WTC11 (cell line): ENCODE measurements at regions not wholly inside any gene's neighbourhood (a gene's known extent, or its start where the extent isn't known, plus 50 kb on each side); places are given as distances from the start of the nearest gene placed in this dataset.

Experiments used
- ATAC-seq: fragments of 200-7000 bp; cut with Tn5 transposase; 2 replicates; pipeline ENCODE4 v1.10.0; 2021; ENCODE audit warnings: mild to moderate bottlenecking, moderate library complexity
- CTCF ChIA-PET: fragments of 300-600 bp; sonication (Branson Sonifier 250); formaldehyde crosslinking; loops from one replicate; lab custom pipeline; 2021; ENCODE audit warnings: antibody characterized with exemption; lab: Charles Lee
- POLR2A ChIA-PET: fragments of 350-600 bp; sonication (Branson Sonifier 250); formaldehyde crosslinking; loops from one replicate; lab custom pipeline; 2021; ENCODE audit warnings: antibody characterized with exemption; lab: Charles Lee
- DNase-seq: peaks from one replicate; pipeline ENCODE4 v3.0.0; 2021; ENCODE audit warnings: low spot score
- H3K27ac Mint-ChIP-seq: 2 replicates; pipeline ENCODE4 v1.8.0; 2021; ENCODE audit warnings: mixed read lengths
- H3K27me3 Mint-ChIP-seq: 2 replicates; pipeline ENCODE4 v1.8.0; 2021; ENCODE audit warnings: low read depth, mild to moderate bottlenecking, moderate library complexity, mixed read lengths
- H3K36me3 Mint-ChIP-seq: 2 replicates; pipeline ENCODE4 v1.8.0; 2021; ENCODE audit warnings: mixed read lengths
- H3K4me1 Mint-ChIP-seq: 2 replicates; pipeline ENCODE4 v1.8.0; 2022; ENCODE audit warnings: mixed read lengths
- H3K4me3 Mint-ChIP-seq: 2 replicates; pipeline ENCODE4 v1.8.0; 2021; ENCODE audit warnings: mild to moderate bottlenecking, moderate library complexity, mixed read lengths
- H3K9me3 Mint-ChIP-seq: 2 replicates; pipeline ENCODE4 v1.8.0; 2021; ENCODE audit warnings: mixed read lengths
- CBFB ChIP-seq: sonication (generic); formaldehyde crosslinking; IDR thresholded peaks from 2 replicates; pipeline ENCODE4 v1.8.1; 2022; ENCODE audit warnings: mild to moderate bottlenecking, low read depth, missing genetic modification reagents
- CREB1 ChIP-seq: sonication (generic); formaldehyde crosslinking; IDR thresholded peaks from 2 replicates; pipeline ENCODE4 v1.8.0; 2023; ENCODE audit warnings: mild to moderate bottlenecking, missing genetic modification reagents
- E2F4 ChIP-seq: sonication (generic); formaldehyde crosslinking; IDR thresholded peaks from 2 replicates; pipeline ENCODE4 v1.8.1; 2022; ENCODE audit warnings: low read depth, mild to moderate bottlenecking, moderate library complexity, missing genetic modification reagents, borderline replicate concordance
- ELF4 ChIP-seq: sonication (generic); formaldehyde crosslinking; IDR thresholded peaks from 2 replicates; pipeline ENCODE4 v1.8.1; 2022; ENCODE audit warnings: low read depth, mild to moderate bottlenecking, moderate library complexity, missing genetic modification reagents
- FOXJ3 ChIP-seq: sonication (generic); formaldehyde crosslinking; IDR thresholded peaks from 2 replicates; pipeline ENCODE4 v1.9.0; 2021; ENCODE audit warnings: missing genetic modification reagents, mild to moderate bottlenecking, borderline replicate concordance
- JUN ChIP-seq: sonication (generic); formaldehyde crosslinking; IDR thresholded peaks from 2 replicates; pipeline ENCODE4 v1.8.0; 2023; ENCODE audit warnings: mild to moderate bottlenecking, missing genetic modification reagents
- NFE2L1 ChIP-seq: sonication (generic); formaldehyde crosslinking; IDR thresholded peaks from 2 replicates; pipeline ENCODE4 v1.8.1; 2023; ENCODE audit warnings: missing genetic modification reagents
- NR2C2 ChIP-seq: sonication (generic); formaldehyde crosslinking; IDR thresholded peaks from 2 replicates; pipeline ENCODE4 v1.8.0; 2022; ENCODE audit warnings: mild to moderate bottlenecking, missing genetic modification reagents
- SMAD3 ChIP-seq: sonication (generic); formaldehyde crosslinking; IDR thresholded peaks from 2 replicates; pipeline ENCODE4 v1.8.0; 2022; ENCODE audit warnings: missing genetic modification reagents, mild to moderate bottlenecking, borderline replicate concordance
- STAT6 ChIP-seq: sonication (generic); formaldehyde crosslinking; conservative IDR thresholded peaks from 2 replicates; pipeline ENCODE4 v1.8.1; 2023; ENCODE audit warnings: mild to moderate bottlenecking, low read depth, missing genetic modification reagents, moderate library complexity
- USF2 ChIP-seq: sonication (generic); formaldehyde crosslinking; IDR thresholded peaks from 2 replicates; pipeline ENCODE4 v1.8.1; 2023; ENCODE audit warnings: mild to moderate bottlenecking, missing genetic modification reagents, moderate library complexity
- ZNF263 ChIP-seq: sonication (generic); formaldehyde crosslinking; IDR thresholded peaks from 2 replicates; pipeline ENCODE4 v1.8.1; 2022; ENCODE audit warnings: low read depth, mild to moderate bottlenecking, moderate library complexity, missing genetic modification reagents
- ZNF423 ChIP-seq: fragments of 250-450 bp; sonication (Bioruptor Pico); IDR thresholded peaks from 2 replicates; pipeline ENCODE4 v2.1.2; 2022; ENCODE audit warnings: mild to moderate bottlenecking, moderate library complexity
- ZNF425 ChIP-seq: fragments of 250-450 bp; sonication (Bioruptor Pico); conservative IDR thresholded peaks from 2 replicates; pipeline ENCODE4 v1.9.0; 2021; ENCODE audit warnings: mild to moderate bottlenecking
- ZNF532 ChIP-seq: fragments of 250-450 bp; sonication (Bioruptor Pico); IDR thresholded peaks from 2 replicates; pipeline ENCODE4 v1.9.0; 2021; ENCODE audit warnings: mild to moderate bottlenecking, borderline replicate concordance

- POLR2A ChIA-PET = no interaction called here
- ATAC-seq (no peak), DNase-seq (no peak)
- peaks cover 4% of the 10 kb centered on the region; the same call in 1 of the 2 replicates for H3K4me1 Mint-ChIP-seq
- CTCF ChIA-PET = no interaction called here
- H3K36me3 Mint-ChIP-seq = no peaks in the 10 kb centered on the region
- H3K27me3 Mint-ChIP-seq = no peaks in the 10 kb centered on the region
- H3K27ac Mint-ChIP-seq = no peak overlapping the region
- H3K9me3 Mint-ChIP-seq = no peaks in the 10 kb centered on the region
- TF ChIP-seq STAT6 (CRISPR knock-in tag) = no peak
- no peak for TF ChIP-seq JUN (CRISPR knock-in tag)
- no peak overlapping the region for H3K4me3 Mint-ChIP-seq
Measured at GRCh38 chr9:79880626-79881025, 308.9 kb downstream of the TLE4 start.

GRCh38 chr9:79877943-79878602, 306.3 kb downstream of the TLE4 start:
- no peak overlapping the region for H3K4me3 Mint-ChIP-seq
- H3K36me3 Mint-ChIP-seq = no peaks in the 10 kb centered on the region
- H3K9me3 Mint-ChIP-seq = peaks cover 4% of the 10 kb centered on the region; the same call in 1 of the 2 replicates
- CTCF ChIA-PET = no interaction called here
- DNase-seq (no peak), ATAC-seq (no peak)
- H3K27me3 Mint-ChIP-seq = no peaks in the 10 kb centered on the region
- no peak for TF ChIP-seq ZNF423 (CRISPR knock-in tag)
- peaks cover 4% of the 10 kb centered on the region; the same call in 1 of the 2 replicates for H3K4me1 Mint-ChIP-seq
- no peak overlapping the region for H3K27ac Mint-ChIP-seq
- POLR2A ChIA-PET = no interaction called here

GRCh38 chr9:79868567-79869189, 296.9 kb downstream of the TLE4 start:
- Mint-ChIP-seq H3K36me3 (no peaks in the 10 kb centered on the region), H3K27me3 (no peaks in the 10 kb centered on the region), H3K9me3 (peaks cover 16% of the 10 kb centered on the region), H3K4me1 (no peaks in the 10 kb centered on the region), H3K4me3 (no peak overlapping the region), H3K27ac (no peak overlapping the region)
- ChIA-PET POLR2A (no interaction called here), CTCF (no interaction called here)
- no peak for ATAC-seq
- DNase-seq = no peak
- no peak for TF ChIP-seq ZNF532
- no peak for TF ChIP-seq ELF4 (CRISPR knock-in tag)
- TF ChIP-seq E2F4 (CRISPR knock-in tag) = no peak
- no peak for TF ChIP-seq NR2C2
- TF ChIP-seq CBFB (CRISPR knock-in tag) = no peak
- no peak for TF ChIP-seq NFE2L1
- no peak for TF ChIP-seq STAT6 (CRISPR knock-in tag)
- no peak for TF ChIP-seq FOXJ3 (CRISPR knock-in tag)
- TF ChIP-seq USF2 (CRISPR knock-in tag) = no peak
- no peak for TF ChIP-seq CREB1 (CRISPR knock-in tag)
- no peak for TF ChIP-seq SMAD3 (CRISPR knock-in tag)
- TF ChIP-seq ZNF425 (CRISPR knock-in tag) = no peak
- TF ChIP-seq ZNF263 (CRISPR knock-in tag) = no peak
